OCI-LY3 (cell line): ENCODE measurements at regions not wholly inside any gene's neighbourhood (a gene's known extent, or its start where the extent isn't known, plus 50 kb on each side); places are given as distances from the start of the nearest gene placed in this dataset.
"Not testable (repeated sequence)": the region's sequence is repeated elsewhere in the genome, so short reads cannot be mapped to it uniquely, and the experiment has no call there.

ENCODE experiments used
- H2AFZ ChIP-seq: fragments of 200-600, 300-600 bp; shearing (Covaris generic); 2 replicates; pipeline ENCODE4 v1.6.0; 2014; ENCODE audit warnings: antibody characterized with exemption, low read depth, low read length
- H3K27ac ChIP-seq: fragments of 200-600, 300-600 bp; sonication (generic); 2 replicates; pipeline ENCODE4 v1.5.1; 2014; ENCODE audit warnings: mild to moderate bottlenecking, low read length, moderate library complexity, mixed read lengths
- H3K27me3 ChIP-seq: fragments of 200-600, 300-600 bp; sonication (generic); 2 replicates; pipeline ENCODE4 v1.6.1; 2014; ENCODE audit warnings: low read depth, low read length, mixed read lengths
- H3K36me3 ChIP-seq: fragments of 200-600, 300-600 bp; sonication (generic); replicated peaks from 2 replicates; pipeline ENCODE3; 2014; ENCODE audit warnings: low read depth, low read length, mixed read lengths
- H3K4me1 ChIP-seq: fragments of 300-600, 200-600 bp; sonication (generic); 2 replicates; pipeline ENCODE4 v1.6.1; 2014; ENCODE audit warnings: low read length, mixed read lengths
- H3K4me2 ChIP-seq: fragments of 200-600, 300-600 bp; sonication (generic); 2 replicates; pipeline ENCODE4 v1.6.1; 2014; ENCODE audit warnings: low read length, mixed read lengths
- H3K4me3 ChIP-seq: fragments of 300-600, 200-600 bp; sonication (generic); 2 replicates; pipeline ENCODE4 v1.5.1; 2014; ENCODE audit warnings: antibody characterized with exemption, mild to moderate bottlenecking, low read length, moderate library complexity
- H3K79me2 ChIP-seq: fragments of 300-600, 200-600 bp; shearing (Covaris generic); 2 replicates; pipeline ENCODE4 v1.6.1; 2014; ENCODE audit warnings: mild to moderate bottlenecking, low read length, mixed read lengths
- H3K9ac ChIP-seq: fragments of 300-600, 200-600 bp; shearing (Covaris generic); 2 replicates; pipeline ENCODE4 v1.6.0; 2014; ENCODE audit warnings: mild to moderate bottlenecking, low read length, moderate library complexity
- H3K9me3 ChIP-seq: fragments of 200-600, 300-600 bp; shearing (Covaris generic); 2 replicates; pipeline ENCODE4 v1.6.1; 2014; ENCODE audit warnings: low read length, mixed read lengths; ENCODE audit not compliant: insufficient read depth
- H4K20me1 ChIP-seq: fragments of 200-600, 300-600 bp; sonication (generic); 2 replicates; pipeline ENCODE4 v1.6.1; 2016; ENCODE audit warnings: low read length, mixed read lengths; ENCODE audit not compliant: insufficient read depth

- not testable (repeated sequence) for H3K9me3 ChIP-seq, H3K9ac ChIP-seq, H3K27me3 ChIP-seq, H3K4me2 ChIP-seq, H4K20me1 ChIP-seq, H3K27ac ChIP-seq, H3K36me3 ChIP-seq, H3K4me1 ChIP-seq, H3K4me3 ChIP-seq, H3K79me2 ChIP-seq, H2AFZ ChIP-seq
These were observed 152.1 kb upstream of the ZNF322 start for GRCh38 chr6:26811486-26812116.

DNA sequence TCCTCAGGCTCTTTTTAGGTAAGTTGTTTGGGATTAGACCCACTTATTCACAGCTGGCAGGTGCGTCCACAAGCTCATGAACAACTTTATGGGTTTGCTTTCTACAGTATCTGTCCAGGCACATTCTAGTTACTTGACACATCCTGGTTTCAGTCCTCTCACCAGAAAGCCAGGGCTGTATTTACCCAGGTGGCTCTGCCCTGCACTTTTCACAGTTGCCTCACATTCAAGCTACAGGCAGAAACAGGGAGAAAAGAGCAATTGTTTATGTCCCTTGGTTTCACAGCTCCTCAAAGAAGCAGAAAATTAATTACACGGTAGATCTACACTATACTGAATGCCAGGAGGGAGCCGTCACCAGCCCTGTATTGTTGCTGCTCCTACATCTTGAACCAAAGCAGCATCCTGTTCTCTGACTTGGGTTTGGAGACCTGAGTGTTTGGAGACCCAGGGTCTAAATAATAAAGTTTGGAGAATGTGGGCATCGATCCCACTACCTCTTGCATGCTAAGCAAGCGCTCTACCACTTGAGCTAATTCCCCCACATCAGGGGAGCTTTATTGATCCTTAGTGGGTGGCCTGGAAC lies 159.2 kb upstream of the ZNF322 start:
- H3K4me3 ChIP-seq, H4K20me1 ChIP-seq, H3K4me2 ChIP-seq, H3K27me3 ChIP-seq, H3K27ac ChIP-seq, H3K4me1 ChIP-seq, H3K9me3 ChIP-seq, H3K9ac ChIP-seq, H3K36me3 ChIP-seq, H2AFZ ChIP-seq, H3K79me2 ChIP-seq: not testable (repeated sequence)

DNA sequence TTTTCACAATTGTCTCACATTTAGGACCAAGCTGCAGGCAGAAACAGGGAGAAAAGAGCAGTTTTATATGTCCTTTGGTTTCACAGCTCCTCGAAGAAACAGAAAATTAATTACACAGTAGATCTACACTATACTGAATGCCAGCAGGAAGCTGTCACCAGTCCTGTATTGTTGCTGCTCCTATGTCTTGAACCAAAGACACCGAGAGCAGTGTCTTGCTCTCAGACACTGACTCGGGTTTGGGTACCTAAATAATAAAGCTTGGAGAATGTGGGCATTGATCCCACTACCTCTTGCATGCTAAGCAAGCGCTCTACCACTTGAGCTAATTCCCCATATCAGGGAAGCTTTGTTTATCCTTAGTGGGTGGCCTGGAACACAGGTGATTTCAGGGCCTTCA lies 168.4 kb upstream of the ZNF322 start:
- H3K79me2 ChIP-seq, H2AFZ ChIP-seq, H3K9me3 ChIP-seq, H3K4me2 ChIP-seq, H3K9ac ChIP-seq, H3K27me3 ChIP-seq, H3K27ac ChIP-seq, H4K20me1 ChIP-seq, H3K4me1 ChIP-seq, H3K4me3 ChIP-seq, H3K36me3 ChIP-seq: not testable (repeated sequence)

GRCh38 chr6:26829480-26829879 lies 169.9 kb upstream of the ZNF322 start:
- not testable (repeated sequence) for H2AFZ ChIP-seq, H3K4me1 ChIP-seq, H3K9me3 ChIP-seq, H3K4me2 ChIP-seq, H3K27me3 ChIP-seq, H3K9ac ChIP-seq, H4K20me1 ChIP-seq, H3K4me3 ChIP-seq, H3K36me3 ChIP-seq, H3K27ac ChIP-seq, H3K79me2 ChIP-seq

- H3K27ac ChIP-seq, H3K4me1 ChIP-seq, H3K9ac ChIP-seq, H3K4me3 ChIP-seq, H3K79me2 ChIP-seq, H2AFZ ChIP-seq, H4K20me1 ChIP-seq, H3K36me3 ChIP-seq, H3K9me3 ChIP-seq, H3K27me3 ChIP-seq, H3K4me2 ChIP-seq: not testable (repeated sequence)
These were observed 171.4 kb upstream of the ZNF322 start for GRCh38 chr6:26830992-26831391.

- H3K4me1 ChIP-seq: not testable (repeated sequence)
These were observed 176.2 kb upstream of the ZNF322 start for GRCh38 chr6:26835707-26836106.

GRCh38 chr6:26836657-26837056 lies 177.1 kb upstream of the ZNF322 start:
- H3K9me3 ChIP-seq, H3K36me3 ChIP-seq, H3K79me2 ChIP-seq, H3K4me3 ChIP-seq, H3K27me3 ChIP-seq, H3K4me2 ChIP-seq, H3K27ac ChIP-seq, H2AFZ ChIP-seq, H3K9ac ChIP-seq, H3K4me1 ChIP-seq, H4K20me1 ChIP-seq: not testable (repeated sequence)

More at GRCh38 chr6:26835707-26836106, 176.2 kb upstream of the ZNF322 start:
- H3K79me2 ChIP-seq, H3K4me3 ChIP-seq, H3K27me3 ChIP-seq, H3K9ac ChIP-seq, H3K27ac ChIP-seq, H2AFZ ChIP-seq, H4K20me1 ChIP-seq, H3K9me3 ChIP-seq, H3K4me2 ChIP-seq, H3K36me3 ChIP-seq: not testable (repeated sequence)

DNA sequence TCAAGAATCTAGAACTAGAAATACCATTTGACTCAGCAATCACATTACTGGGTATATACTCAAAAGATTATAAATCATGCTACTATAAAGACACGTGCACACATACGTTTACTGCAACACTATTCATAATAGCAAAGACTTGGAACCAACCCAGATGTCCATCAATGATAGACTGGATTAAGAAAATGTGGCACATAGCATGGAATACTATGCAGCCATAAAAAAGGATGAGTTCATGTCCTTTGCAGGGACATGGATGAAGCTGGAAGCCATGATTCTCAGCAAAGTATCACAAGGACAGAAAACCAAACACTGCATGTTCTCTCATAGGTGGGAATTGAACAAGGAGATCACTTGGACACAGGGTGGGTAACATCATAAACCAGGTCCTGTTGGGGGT lies 185.3 kb upstream of the ZNF322 start:
- not testable (repeated sequence) for H4K20me1 ChIP-seq, H3K27me3 ChIP-seq, H3K4me3 ChIP-seq, H3K9ac ChIP-seq, H2AFZ ChIP-seq, H3K36me3 ChIP-seq, H3K9me3 ChIP-seq, H3K79me2 ChIP-seq, H3K27ac ChIP-seq, H3K4me2 ChIP-seq, H3K4me1 ChIP-seq

GRCh38 chr6:26857289-26857688 lies 197.7 kb upstream of the ZNF322 start:
- H3K27ac ChIP-seq, H3K27me3 ChIP-seq, H3K36me3 ChIP-seq, H4K20me1 ChIP-seq, H3K79me2 ChIP-seq, H3K9me3 ChIP-seq, H2AFZ ChIP-seq, H3K4me2 ChIP-seq, H3K4me3 ChIP-seq, H3K9ac ChIP-seq, H3K4me1 ChIP-seq: not testable (repeated sequence)
